Keratinocyte (primary cell): ENCODE measurements at regions not wholly inside any gene's neighbourhood (a gene's known extent, or its start where the extent isn't known, plus 50 kb on each side); places are given as distances from the start of the nearest gene placed in this dataset.

ENCODE experiments used
- DNase-seq: peaks from one replicate; pipeline ENCODE4 v3.0.0-alpha.2; 2011; ENCODE audit warnings: low read depth, missing footprints, low spot score
- FAIRE-seq: peaks from 2 replicates; lab custom pipeline; 2011; peaks lifted over from hg19 to GRCh38; lab: Jason Lieb, UNC
- H2AFZ ChIP-seq: 2 replicates; pipeline ENCODE4 v1.6.0; 2012; ENCODE audit warnings: low read length, control low read depth, inconsistent platforms; ENCODE audit not compliant: control insufficient read depth
- H3K27ac ChIP-seq: 2 replicates; pipeline ENCODE4 v1.5.1; 2011; ENCODE audit warnings: low read length; ENCODE audit not compliant: control insufficient read depth, insufficient read depth
- H3K27me3 ChIP-seq: 3 replicates; pipeline ENCODE4 v1.6.0; 2011; ENCODE audit warnings: low read length; ENCODE audit not compliant: control insufficient read depth, insufficient read depth; ENCODE audit errors: extremely low read depth
- H3K36me3 ChIP-seq, 2 experiments: 2 replicates in 1 of 2; 3 replicates in 1 of 2; pipeline ENCODE4 v1.5.1; 2011; ENCODE audit warnings: low read length in 2 of 2, mild to moderate bottlenecking in 1 of 2; ENCODE audit not compliant: control insufficient read depth in 2 of 2, insufficient read depth in 2 of 2; ENCODE audit errors: extremely low read depth in 1 of 2
- H3K4me1 ChIP-seq: 3 replicates; pipeline ENCODE4 v1.5.1; 2011; ENCODE audit warnings: low read length; ENCODE audit not compliant: control insufficient read depth, insufficient read depth; ENCODE audit errors: extremely low read depth
- H3K4me2 ChIP-seq: 3 replicates; pipeline ENCODE4 v1.6.0; 2011; ENCODE audit warnings: low read depth, low read length; ENCODE audit not compliant: control insufficient read depth, insufficient read depth; ENCODE audit errors: extremely low read depth
- H3K4me3 ChIP-seq, 3 experiments: fragments of 200-600 bp in 1 of 3; sonication (generic) in 1 of 3; 2 replicates in 2 of 3; 3 replicates in 1 of 3; pipeline ENCODE4 v1.5.1; 2011 to 2016; ENCODE audit warnings: low read length in 3 of 3, mild to moderate bottlenecking in 3 of 3, control low read depth in 2 of 3, inconsistent platforms in 1 of 3, low read depth in 1 of 3, mixed read lengths in 1 of 3, mixed run types in 1 of 3, moderate library complexity in 1 of 3; ENCODE audit not compliant: control insufficient read depth in 2 of 3, insufficient read depth in 2 of 3; ENCODE audit errors: extremely low read depth in 1 of 3
- H3K79me2 ChIP-seq: 2 replicates; pipeline ENCODE4 v1.6.0; 2012; ENCODE audit warnings: low read length; ENCODE audit not compliant: control insufficient read depth, insufficient read depth
- H3K9ac ChIP-seq: 3 replicates; pipeline ENCODE4 v1.6.0; 2011; ENCODE audit warnings: low read length; ENCODE audit not compliant: control insufficient read depth, insufficient read depth; ENCODE audit errors: extremely low read depth
- H3K9me1 ChIP-seq: 3 replicates; pipeline ENCODE4 v1.6.0; 2011; ENCODE audit warnings: low read length; ENCODE audit not compliant: control insufficient read depth, insufficient read depth; ENCODE audit errors: extremely low read depth
- H3K9me3 ChIP-seq: 2 replicates; pipeline ENCODE4 v1.5.1; 2012; ENCODE audit warnings: low read depth, low read length; ENCODE audit not compliant: control insufficient read depth
- H4K20me1 ChIP-seq: 3 replicates; pipeline ENCODE4 v1.6.0; 2011; ENCODE audit warnings: low read length; ENCODE audit not compliant: control insufficient read depth, insufficient read depth; ENCODE audit errors: extremely low read depth
- CTCF ChIP-seq, 3 experiments: IDR thresholded peaks in 1 of 3; conservative IDR thresholded peaks in 1 of 3; optimal IDR thresholded peaks in 1 of 3; 2 replicates in 2 of 3; 3 replicates in 1 of 3; pipeline versions ENCODE3 to v1.5.1; 2011; ENCODE audit warnings: low read length in 3 of 3, mild to moderate bottlenecking in 3 of 3, moderate library complexity in 2 of 3, control low read depth in 1 of 3, inconsistent platforms in 1 of 3; ENCODE audit not compliant: insufficient read depth in 2 of 3; ENCODE audit errors: extremely low read depth in 1 of 3
- EZH2 ChIP-seq: IDR thresholded peaks from one replicate; pipeline ENCODE4 v1.6.1; 2012; ENCODE audit warnings: inconsistent platforms, mild to moderate bottlenecking, low read length, moderate library complexity
- dilution Hi-C: fragments of 300-500 bp; cut with MboI; formaldehyde crosslinking; loops from one replicate; pipeline ENCODE4 v1.7.0; 2020; ENCODE audit warnings: low sequenced_read_pairs; ENCODE audit not compliant: extremely low pct_ligation_motif_present

- H2AFZ ChIP-seq = no peak overlapping the region
- TF ChIP-seq CTCF (optimal IDR thresholded peaks at IDR 0.05 in 1 of 3, IDR thresholded peaks at IDR 0.05 in 1 of 3, conservative IDR thresholded peaks at IDR 0.05 in 1 of 3; ENCODE audit: extremely low read depth in 1 of 3, insufficient read depth in 2 of 3, low read length in 3 of 3) (no peak), EZH2 (no peak)
- no peak for FAIRE-seq
- H3K4me2 ChIP-seq = no peak overlapping the region
- H3K27me3 ChIP-seq = peaks cover 6% of the 10 kb centered on the region
- no peaks in the 10 kb centered on the region for H3K79me2 ChIP-seq
- H3K4me3 ChIP-seq = no peak overlapping the region
- no peak for DNase-seq
- no peaks in the 10 kb centered on the region for H3K4me1 ChIP-seq
- H3K27ac ChIP-seq = no peak overlapping the region
- dilution Hi-C loops = no loop called here
- no peaks in the 10 kb centered on the region for H3K9me1 ChIP-seq
- no peak overlapping the region for H3K9ac ChIP-seq
- no peaks in the 10 kb centered on the region for H3K9me3 ChIP-seq
- H3K36me3 ChIP-seq = no peaks in the 10 kb centered on the region
- H4K20me1 ChIP-seq = no peaks in the 10 kb centered on the region
Observed at GRCh38 chr1:17911791-17912190, 156.7 kb downstream of the ACTL8 start.

GRCh38 chr1:17912491-17912890, 157.4 kb downstream of the ACTL8 start:
- no peaks in the 10 kb centered on the region for H3K79me2 ChIP-seq
- FAIRE-seq = no peak
- H3K9me1 ChIP-seq = no peaks in the 10 kb centered on the region
- no peaks in the 10 kb centered on the region for H3K36me3 ChIP-seq
- TF ChIP-seq CTCF (optimal IDR thresholded peaks at IDR 0.05 in 1 of 3, IDR thresholded peaks at IDR 0.05 in 1 of 3, conservative IDR thresholded peaks at IDR 0.05 in 1 of 3; ENCODE audit: extremely low read depth in 1 of 3, insufficient read depth in 2 of 3, low read length in 3 of 3) = no peak
- TF ChIP-seq EZH2 = no peak
- no peak overlapping the region for H3K4me2 ChIP-seq
- DNase-seq = no peak
- H3K4me1 ChIP-seq = no peaks in the 10 kb centered on the region
- H3K27ac ChIP-seq = no peak overlapping the region
- no peaks in the 10 kb centered on the region for H4K20me1 ChIP-seq
- H2AFZ ChIP-seq = no peak overlapping the region
- H3K9ac ChIP-seq = no peak overlapping the region
- peaks cover 6% of the 10 kb centered on the region for H3K27me3 ChIP-seq
- H3K4me3 ChIP-seq = no peak overlapping the region
- dilution Hi-C loops = no loop called here
- H3K9me3 ChIP-seq = no peaks in the 10 kb centered on the region
